Activated T-cell treated with anti-CD3 and anti-CD28 coated beads, Interleukin-2, amount 50 U/mL, for 72 hours (primary cell): ENCODE measurements at regions not wholly inside any gene's neighbourhood (a gene's known extent, or its start where the extent isn't known, plus 50 kb on each side); places are given as distances from the start of the nearest gene placed in this dataset.

ENCODE experiments used
- ATAC-seq, 2 donors: fragments of 150-1000 bp; cut with Tn5 transposase; replicated peaks in 1 of 2; 2 replicates each; pipeline ENCODE4 v1.10.0; 2021; ENCODE audit warnings: moderate library complexity in 2 of 2, mild to moderate bottlenecking in 1 of 2
- DNase-seq, 2 donors: peaks; one replicate each; pipeline ENCODE4 v3.0.0; 2021 to 2022; ENCODE audit warnings: mixed read lengths in 1 of 2
- H3K27ac Mint-ChIP-seq: one replicate; pipeline ENCODE4 v1.8.0; 2022; ENCODE audit warnings: mild to moderate bottlenecking, moderate library complexity, mixed read lengths
- H3K27me3 Mint-ChIP-seq: one replicate; pipeline ENCODE4 v1.8.0; 2022; ENCODE audit warnings: low read depth, mixed read lengths
- H3K36me3 Mint-ChIP-seq, 2 donors: one replicate each; pipeline ENCODE4 v1.8.0; 2022; ENCODE audit warnings: mixed read lengths in 2 of 2, mild to moderate bottlenecking in 1 of 2; ENCODE audit not compliant: insufficient read depth in 2 of 2
- H3K4me1 Mint-ChIP-seq: one replicate; pipeline ENCODE4 v1.8.0; 2022; ENCODE audit warnings: low read depth, mixed read lengths
- H3K4me3 Mint-ChIP-seq, 2 donors: one replicate each; pipeline ENCODE4 v1.8.0; 2022; ENCODE audit warnings: mild to moderate bottlenecking in 2 of 2, mixed read lengths in 2 of 2, moderate library complexity in 2 of 2
- H3K9me3 Mint-ChIP-seq, 2 donors: one replicate each; pipeline ENCODE4 v1.8.0; 2022; ENCODE audit warnings: mixed read lengths in 2 of 2

DNA sequence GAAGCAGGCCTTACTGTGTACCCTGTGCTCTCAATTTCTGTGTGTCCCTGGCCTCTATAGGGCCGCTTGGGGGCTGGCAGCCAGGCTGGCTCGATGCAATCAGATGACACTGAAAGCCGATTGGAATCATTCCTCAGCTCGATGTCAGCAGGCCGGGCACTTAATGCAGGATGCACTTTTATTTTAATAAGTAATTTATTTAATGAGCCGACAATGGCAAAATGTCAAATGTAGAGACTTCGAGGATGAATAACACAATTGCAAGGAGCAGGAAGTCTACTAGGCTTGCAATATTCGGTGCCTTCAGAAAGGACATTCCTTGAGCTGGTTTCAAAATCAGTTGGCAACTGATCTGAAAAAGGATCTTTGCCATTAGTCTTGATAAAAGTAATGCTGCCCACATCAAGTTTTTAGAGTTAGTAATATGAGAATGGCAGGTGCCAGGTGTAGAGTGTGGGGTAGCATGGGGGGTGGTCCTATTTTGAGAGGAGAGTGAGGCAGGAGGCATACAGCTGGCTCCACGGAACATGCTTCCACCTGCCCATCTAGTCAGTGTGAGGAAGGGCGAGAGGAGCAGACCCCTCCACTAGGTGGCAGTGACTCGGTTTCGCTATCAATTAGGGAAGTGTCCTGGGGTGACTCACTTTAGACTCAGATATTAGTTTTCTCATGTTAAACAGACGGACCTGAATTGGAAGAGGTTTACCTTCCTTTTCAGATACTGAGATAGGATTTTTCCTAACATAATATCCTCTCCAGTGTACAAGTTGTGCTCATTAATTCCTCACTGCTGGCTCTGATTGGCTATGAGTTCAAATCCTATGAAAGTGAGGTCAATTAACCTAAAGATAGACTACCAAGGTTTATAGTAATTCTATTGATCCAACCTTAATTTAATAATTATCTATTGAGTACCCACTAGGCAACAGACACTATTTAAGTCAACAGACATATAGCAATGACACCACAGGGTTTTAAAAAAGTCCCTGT, 80.9 kb downstream of the NABP1 start:
- no peak overlapping the region for H3K27ac Mint-ChIP-seq
- no peaks in the 10 kb centered on the region for H3K9me3 Mint-ChIP-seq
- no peak overlapping the region for H3K4me3 Mint-ChIP-seq
- DNase-seq, result peak; percentile 51 to 55
- peaks cover 0 to 1% of the 10 kb centered on the region in 2 donors for H3K36me3 Mint-ChIP-seq
- peaks cover 6% of the 10 kb centered on the region for H3K27me3 Mint-ChIP-seq
- peak; percentile 91 to 95 for ATAC-seq
- H3K4me1 Mint-ChIP-seq, result no peaks in the 10 kb centered on the region

DNA sequence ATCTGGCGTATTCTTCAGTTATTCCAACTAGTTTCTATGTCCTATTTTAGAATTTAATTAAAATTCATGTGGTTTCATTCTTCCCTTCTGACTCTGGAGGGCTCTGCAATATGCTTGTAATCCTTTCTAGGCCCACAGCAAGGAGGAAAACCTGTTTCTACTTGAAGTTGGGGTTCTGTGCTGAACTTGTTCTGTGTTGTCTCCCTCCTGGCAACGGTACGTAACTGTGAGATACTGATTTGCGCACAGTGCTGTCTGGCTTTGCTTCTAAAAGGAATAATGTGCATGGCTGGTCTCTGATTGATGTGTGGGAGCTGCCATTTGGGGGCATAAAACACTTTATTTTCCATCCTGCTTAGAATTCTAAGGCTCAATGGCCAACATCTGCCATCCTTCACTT, 81.7 kb downstream of the NABP1 start:
- H3K4me3 Mint-ChIP-seq, result no peak overlapping the region
- H3K27ac Mint-ChIP-seq, result no peak overlapping the region
- no peak for DNase-seq
- no peaks in the 10 kb centered on the region for H3K9me3 Mint-ChIP-seq
- no peaks in the 10 kb centered on the region for H3K4me1 Mint-ChIP-seq
- peaks cover 6% of the 10 kb centered on the region for H3K27me3 Mint-ChIP-seq
- no peak for ATAC-seq
- H3K36me3 Mint-ChIP-seq, result peaks cover 0 to 1% of the 10 kb centered on the region in 2 donors

DNA sequence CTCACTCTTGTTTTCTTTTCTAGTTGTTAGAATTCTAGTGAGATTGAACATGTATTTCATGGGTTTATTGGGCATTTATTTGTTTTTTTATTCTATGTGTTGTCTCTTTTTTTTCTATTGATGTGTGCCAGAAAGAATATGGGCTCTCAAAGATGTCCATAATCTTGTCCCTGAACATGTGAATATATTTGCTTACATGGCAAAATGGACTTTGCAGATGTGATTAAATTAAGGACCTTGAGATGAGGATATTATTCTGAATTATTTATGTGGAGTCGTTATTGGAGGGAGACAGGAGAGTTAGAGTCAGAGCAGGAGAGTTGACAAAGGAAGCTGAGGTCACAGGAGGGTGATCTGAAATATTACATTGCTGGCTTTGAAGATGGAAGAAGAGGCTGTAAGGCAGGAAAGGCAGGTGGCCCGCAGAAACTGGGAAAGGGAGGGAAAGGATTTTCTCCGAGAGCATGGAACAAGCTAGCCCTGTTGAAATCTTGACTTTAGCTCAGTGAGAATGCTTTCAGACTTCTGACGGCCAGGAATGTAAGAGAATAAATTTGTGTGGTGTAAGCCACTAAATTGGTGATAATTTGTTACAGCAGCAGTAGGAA, 82.8 kb downstream of the NABP1 start:
- ATAC-seq (no peak), DNase-seq (no peak)
- no peak overlapping the region for H3K4me3 Mint-ChIP-seq
- peaks cover 6% of the 10 kb centered on the region for H3K27me3 Mint-ChIP-seq
- no peaks in the 10 kb centered on the region for H3K9me3 Mint-ChIP-seq
- peaks cover 0 to 1% of the 10 kb centered on the region in 2 donors for H3K36me3 Mint-ChIP-seq
- H3K27ac Mint-ChIP-seq, result no peak overlapping the region
- no peaks in the 10 kb centered on the region for H3K4me1 Mint-ChIP-seq

DNA sequence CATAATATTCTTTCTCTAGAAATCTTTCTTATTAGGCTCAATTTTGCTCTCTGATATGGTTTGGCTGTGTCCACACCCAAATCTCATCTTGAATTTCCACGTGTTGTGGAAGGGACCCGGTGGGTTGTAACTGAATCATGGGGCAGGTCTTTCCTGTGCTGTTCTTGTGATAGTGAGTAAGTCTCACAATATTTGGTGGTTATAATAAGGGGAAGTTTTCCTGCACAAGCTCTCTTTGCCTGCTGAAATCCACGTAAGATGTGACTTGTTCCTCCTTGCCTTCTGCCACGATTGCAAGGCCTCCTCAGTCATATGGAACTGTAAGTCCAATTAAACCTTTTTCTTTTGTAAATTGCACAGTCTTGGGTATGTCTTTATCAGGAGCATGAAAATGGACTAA, 73.8 kb downstream of the CAVIN2 start:
- H3K27me3 Mint-ChIP-seq, result peaks cover 6% of the 10 kb centered on the region
- no peak overlapping the region for H3K4me3 Mint-ChIP-seq
- ATAC-seq (no peak), DNase-seq (no peak)
- H3K27ac Mint-ChIP-seq, result no peak overlapping the region
- peaks cover 3% of the 10 kb centered on the region in 2 donors for H3K9me3 Mint-ChIP-seq
- no peaks in the 10 kb centered on the region for H3K4me1 Mint-ChIP-seq
- no peaks in the 10 kb centered on the region for H3K36me3 Mint-ChIP-seq

DNA sequence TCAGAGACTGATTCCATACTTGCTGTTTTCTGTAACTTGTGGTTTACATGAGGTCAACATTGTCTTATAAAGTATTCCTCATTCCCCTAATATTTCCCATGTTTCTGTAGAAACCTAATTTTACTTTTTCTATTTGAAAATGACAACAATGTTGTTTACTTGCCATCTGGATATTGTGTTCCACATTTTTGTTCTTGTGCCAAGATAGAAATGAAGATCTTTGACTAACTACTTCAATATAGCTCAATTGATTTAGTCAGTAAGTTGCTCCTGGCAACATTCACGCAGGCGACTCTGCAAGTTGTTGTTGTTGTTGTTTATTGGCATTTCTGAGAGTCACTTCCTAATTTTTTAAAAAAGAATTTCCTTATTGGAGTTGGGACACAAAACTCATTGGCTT, 69.5 kb downstream of the CAVIN2 start:
- DNase-seq (no peak), ATAC-seq (no peak)
- no peaks in the 10 kb centered on the region for H3K27me3 Mint-ChIP-seq
- H3K9me3 Mint-ChIP-seq, result peaks cover 3% of the 10 kb centered on the region in 2 donors
- no peak overlapping the region for H3K4me3 Mint-ChIP-seq
- no peaks in the 10 kb centered on the region for H3K36me3 Mint-ChIP-seq
- no peaks in the 10 kb centered on the region for H3K4me1 Mint-ChIP-seq
- no peak overlapping the region for H3K27ac Mint-ChIP-seq

DNA sequence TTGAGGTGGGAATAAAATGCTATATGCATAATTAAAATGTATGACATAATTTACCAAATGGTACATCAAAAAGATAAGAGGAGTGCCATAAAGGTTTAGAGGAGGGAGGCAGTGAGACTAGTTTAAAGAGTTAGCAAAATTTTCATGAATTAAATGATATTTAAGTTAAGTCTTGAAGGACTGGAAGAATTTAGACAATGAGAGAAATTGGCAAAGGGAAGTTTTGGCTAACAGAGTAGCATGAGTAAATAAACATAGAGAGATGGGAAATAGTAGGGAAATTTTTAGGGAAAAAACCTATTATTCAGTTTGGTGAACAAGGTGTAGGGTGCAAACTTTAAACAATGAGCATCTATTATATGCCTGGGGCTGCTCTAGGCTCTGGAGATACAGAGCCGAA, 68.8 kb downstream of the CAVIN2 start:
- no peak overlapping the region for H3K27ac Mint-ChIP-seq
- DNase-seq, result no peak
- peaks cover 3% of the 10 kb centered on the region in 2 donors for H3K9me3 Mint-ChIP-seq
- no peaks in the 10 kb centered on the region for H3K27me3 Mint-ChIP-seq
- no peak overlapping the region for H3K4me3 Mint-ChIP-seq
- ATAC-seq, result no peak
- H3K4me1 Mint-ChIP-seq, result no peaks in the 10 kb centered on the region
- H3K36me3 Mint-ChIP-seq, result no peaks in the 10 kb centered on the region

DNA sequence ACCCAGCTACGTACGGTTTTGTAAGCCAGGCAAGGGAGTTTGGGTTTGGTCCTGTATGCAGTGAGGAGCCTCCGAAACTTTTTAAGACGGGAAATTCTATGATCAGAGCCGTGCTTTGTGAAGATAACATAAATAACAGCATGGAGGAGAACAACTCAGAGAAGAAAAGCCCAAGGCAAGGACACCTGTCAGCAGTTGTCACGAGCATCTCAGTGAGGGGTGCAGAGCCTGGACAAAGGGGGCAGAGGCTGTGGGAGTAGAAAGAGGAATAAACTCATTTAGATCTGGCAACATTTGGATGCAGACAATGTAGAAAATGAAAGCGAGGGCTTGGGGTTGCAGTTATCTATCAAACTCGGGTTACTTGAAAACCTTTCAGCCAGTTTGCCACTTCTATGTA, 64.5 kb downstream of the CAVIN2 start:
- H3K4me1 Mint-ChIP-seq, result no peaks in the 10 kb centered on the region
- no peaks in the 10 kb centered on the region for H3K27me3 Mint-ChIP-seq
- no peak for DNase-seq
- no peak overlapping the region for H3K27ac Mint-ChIP-seq
- H3K36me3 Mint-ChIP-seq, result no peaks in the 10 kb centered on the region
- H3K9me3 Mint-ChIP-seq, result peaks cover 0 to 3% of the 10 kb centered on the region in 2 donors
- no peak overlapping the region for H3K4me3 Mint-ChIP-seq
- ATAC-seq, result no peak

DNA sequence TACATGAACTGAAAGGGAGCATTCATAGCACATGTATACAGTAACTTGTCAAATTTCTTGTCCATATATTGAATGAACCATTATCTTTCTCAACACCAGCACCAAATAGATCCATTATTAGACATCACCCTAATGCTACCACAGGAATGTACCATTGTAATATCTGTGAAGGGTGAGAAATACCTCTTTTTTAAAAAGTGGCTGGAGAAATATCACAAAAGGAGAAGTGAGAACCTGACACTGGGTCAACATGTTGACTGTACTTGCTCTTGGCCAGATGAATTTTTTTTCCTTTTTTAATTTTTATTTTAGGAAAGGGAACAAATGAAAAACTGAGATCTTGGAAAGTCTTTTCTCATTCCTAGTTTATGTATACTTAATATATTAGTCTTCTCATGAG, 63.5 kb downstream of the CAVIN2 start:
- Mint-ChIP-seq H3K27me3 (no peaks in the 10 kb centered on the region), H3K36me3 (no peaks in the 10 kb centered on the region), H3K9me3 (peaks cover 0 to 3% of the 10 kb centered on the region in 2 donors), H3K27ac (no peak overlapping the region), H3K4me1 (no peaks in the 10 kb centered on the region), H3K4me3 (no peak overlapping the region)
- ATAC-seq, result no peak
- no peak for DNase-seq
